ENCODE measurements at regions not wholly inside any gene's neighbourhood (a gene's known extent, or its start where the extent isn't known, plus 50 kb on each side); places are given as distances from the start of the nearest gene placed in this dataset.

DNA sequence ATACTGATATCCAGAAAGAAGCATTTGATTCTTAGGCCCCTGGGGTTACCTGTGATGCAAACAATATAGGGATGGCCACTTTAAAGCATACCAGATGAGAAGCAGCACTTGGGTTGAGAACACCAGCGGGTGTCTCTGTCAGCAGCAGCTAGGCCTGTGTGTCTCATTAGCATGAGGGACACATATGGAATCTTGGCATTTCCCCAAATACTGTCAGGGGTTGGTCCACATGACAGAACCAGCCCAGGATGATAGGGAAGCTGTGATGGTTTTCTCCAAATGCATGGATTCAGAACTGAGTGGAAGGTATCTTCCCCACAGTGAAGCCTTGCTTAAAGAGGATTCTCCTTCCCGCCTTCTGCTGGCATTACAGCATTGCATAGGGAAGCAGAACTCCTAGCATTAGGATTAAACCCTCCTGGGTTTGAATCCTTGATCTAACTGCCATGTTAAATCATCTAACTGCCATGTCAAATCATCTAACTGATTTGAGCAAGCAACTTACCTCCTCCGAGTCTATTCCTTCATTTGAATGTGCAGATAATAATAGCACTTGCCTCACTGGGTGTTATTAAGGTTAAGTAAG, 111.5 kb upstream of the WSCD2 start:
- FAIRE-seq (no peak), DNase-seq (ENCODE audit: insufficient read length) (no peak)
- TF ChIP-seq POLR2A (IDR thresholded peaks at IDR 0.05; ENCODE audit: low read depth, low read length) (no peak), TAF1 (IDR thresholded peaks at IDR 0.05; ENCODE audit: borderline replicate concordance, low read depth, low read length) (no peak), POLR2AphosphoS5 (IDR thresholded peaks at IDR 0.05; ENCODE audit: low read depth, low read length) (no peak)

DNA sequence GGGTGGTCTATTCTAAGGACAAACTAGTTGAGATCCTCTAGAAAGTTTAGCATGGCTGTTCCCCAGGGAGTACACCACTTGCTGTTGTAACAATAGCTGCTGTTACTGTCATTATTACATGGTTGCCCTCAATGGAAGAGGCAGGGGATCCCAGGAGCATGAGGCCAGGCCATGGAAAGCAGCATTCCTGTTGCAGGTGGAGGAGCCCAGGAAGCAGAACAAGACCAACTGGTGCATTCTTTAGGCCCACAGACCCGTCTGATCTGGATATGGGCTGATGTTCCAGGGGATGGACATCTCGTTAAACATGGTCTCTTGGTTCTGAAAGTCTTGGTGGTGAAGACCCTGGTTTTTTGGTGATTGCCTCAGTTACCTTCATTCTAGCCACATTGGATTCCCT, 109.2 kb upstream of the WSCD2 start:
- TF ChIP-seq POLR2AphosphoS5 (IDR thresholded peaks at IDR 0.05; ENCODE audit: low read depth, low read length) = no peak
- no peak for TF ChIP-seq POLR2A (IDR thresholded peaks at IDR 0.05; ENCODE audit: low read depth, low read length)
- no peak for TF ChIP-seq TAF1 (IDR thresholded peaks at IDR 0.05; ENCODE audit: borderline replicate concordance, low read depth, low read length)
- FAIRE-seq (no peak), DNase-seq (ENCODE audit: insufficient read length) (no peak)

DNA sequence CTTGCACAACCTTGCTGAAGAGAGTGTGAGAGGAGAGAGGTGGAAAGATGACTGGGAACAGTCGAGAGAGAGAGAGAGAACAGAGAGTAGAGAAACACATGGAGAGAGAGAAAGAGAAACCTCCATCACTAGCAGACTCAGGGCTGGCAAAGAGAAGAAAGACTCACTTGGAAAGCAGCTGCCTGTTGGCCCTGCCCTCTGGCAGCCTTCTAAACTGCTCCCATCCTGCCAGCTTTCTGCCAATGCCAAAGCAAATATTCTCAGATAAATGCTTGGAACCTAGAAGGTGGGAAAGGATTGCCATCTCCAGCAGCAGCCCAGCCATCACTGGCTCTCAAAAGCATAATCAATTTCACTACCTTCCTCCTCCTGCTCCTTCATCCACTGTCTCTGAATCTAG, 107.9 kb upstream of the WSCD2 start:
- no peak for TF ChIP-seq TAF1 (IDR thresholded peaks at IDR 0.05; ENCODE audit: borderline replicate concordance, low read depth, low read length)
- FAIRE-seq (no peak), DNase-seq (ENCODE audit: insufficient read length) (no peak)

DNA sequence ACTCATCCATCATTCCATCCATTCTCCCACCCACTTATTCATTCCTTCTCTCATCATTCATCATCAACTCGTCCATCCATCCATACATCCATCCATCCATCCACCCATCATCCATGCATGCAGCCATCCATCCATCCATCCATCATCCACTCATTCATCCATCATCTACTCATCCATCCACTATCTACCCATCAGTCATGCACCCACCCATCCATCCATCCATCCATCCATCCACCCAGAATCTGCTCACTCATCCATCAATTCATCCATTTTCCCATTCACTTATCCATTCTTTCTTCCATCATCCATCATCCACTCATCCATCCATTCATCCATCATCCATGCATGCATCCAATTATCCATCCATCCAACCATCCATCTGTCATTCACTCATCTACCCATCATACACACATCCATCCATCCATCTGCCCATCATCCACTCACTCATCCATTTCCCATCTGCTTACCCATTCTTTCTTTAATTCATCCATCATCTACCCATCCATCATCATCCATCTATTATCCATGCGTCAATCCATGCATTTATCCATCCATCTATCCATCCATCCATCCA, 107.1 kb upstream of the WSCD2 start:
- DNase-seq (ENCODE audit: insufficient read length) = no peak
- TF ChIP-seq TAF1 (IDR thresholded peaks at IDR 0.05; ENCODE audit: borderline replicate concordance, low read depth, low read length) = no peak
- no peak for TF ChIP-seq POLR2A (IDR thresholded peaks at IDR 0.05; ENCODE audit: low read depth, low read length)
- no peak for TF ChIP-seq POLR2AphosphoS5 (IDR thresholded peaks at IDR 0.05; ENCODE audit: low read depth, low read length)
- no peak for FAIRE-seq

DNA sequence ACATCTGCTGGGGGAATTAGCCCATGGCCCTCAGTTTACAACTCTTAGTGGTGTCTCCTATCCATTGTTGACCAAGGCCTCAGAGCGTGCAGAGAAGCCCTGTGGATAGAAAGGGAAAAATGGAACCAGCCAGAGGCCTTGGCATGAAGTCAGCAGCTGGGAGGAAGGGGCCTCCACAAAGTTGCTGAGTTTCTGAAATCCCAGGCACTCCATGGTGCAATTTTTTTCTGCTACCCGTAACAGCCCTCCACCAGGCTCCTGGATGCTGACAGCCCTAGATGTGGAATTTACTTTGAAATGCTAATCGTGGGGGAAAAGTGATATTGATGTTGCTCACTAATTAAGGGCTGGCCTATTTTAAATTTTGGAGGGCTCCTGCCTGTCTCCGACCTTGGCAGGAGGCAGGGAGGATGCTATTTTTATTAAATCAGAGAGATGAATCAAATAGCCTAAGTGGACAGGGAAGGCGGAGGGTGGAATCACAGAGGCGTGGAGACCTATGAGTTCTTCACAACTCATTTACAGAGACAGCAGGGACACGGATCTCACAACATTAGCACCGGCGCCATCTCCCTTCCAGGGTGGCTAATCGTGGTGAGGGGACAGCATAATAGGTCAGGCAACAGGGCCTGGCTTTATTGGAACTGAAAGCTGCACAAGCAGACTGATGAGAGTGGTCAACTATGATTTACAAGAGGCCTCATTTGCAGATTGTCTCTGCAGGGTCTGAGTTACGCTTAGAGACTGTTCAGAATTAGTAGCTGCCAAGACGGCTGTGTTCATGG, 99.8 kb upstream of the WSCD2 start:
- no peak for TF ChIP-seq POLR2AphosphoS5 (IDR thresholded peaks at IDR 0.05; ENCODE audit: low read depth, low read length)
- TF ChIP-seq POLR2A (IDR thresholded peaks at IDR 0.05; ENCODE audit: low read depth, low read length) = no peak
- DNase-seq (ENCODE audit: insufficient read length) (no peak), FAIRE-seq (no peak)

DNA sequence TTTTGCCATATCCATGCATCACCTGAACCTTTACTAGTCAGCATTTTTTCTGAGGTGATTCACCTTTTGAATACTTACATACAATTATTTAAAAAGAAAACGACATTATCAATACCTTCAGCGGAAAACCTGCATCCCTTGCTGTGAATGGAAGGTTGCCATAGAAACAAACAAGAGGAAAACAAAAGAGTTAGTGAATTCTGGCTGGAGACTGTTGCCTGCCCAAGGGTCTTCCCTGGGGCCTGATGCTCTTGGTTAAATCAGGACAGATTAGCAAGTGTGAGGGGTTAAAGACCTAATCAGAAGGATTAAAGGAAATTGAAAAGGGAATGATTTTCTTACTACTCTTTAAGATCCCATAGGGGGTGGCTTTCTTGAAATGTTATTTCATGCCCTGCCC, 96.0 kb upstream of the WSCD2 start:
- DNase-seq (ENCODE audit: insufficient read length) (no peak), FAIRE-seq (no peak)
- TF ChIP-seq TAF1 (IDR thresholded peaks at IDR 0.05; ENCODE audit: borderline replicate concordance, low read depth, low read length) = no peak

DNA sequence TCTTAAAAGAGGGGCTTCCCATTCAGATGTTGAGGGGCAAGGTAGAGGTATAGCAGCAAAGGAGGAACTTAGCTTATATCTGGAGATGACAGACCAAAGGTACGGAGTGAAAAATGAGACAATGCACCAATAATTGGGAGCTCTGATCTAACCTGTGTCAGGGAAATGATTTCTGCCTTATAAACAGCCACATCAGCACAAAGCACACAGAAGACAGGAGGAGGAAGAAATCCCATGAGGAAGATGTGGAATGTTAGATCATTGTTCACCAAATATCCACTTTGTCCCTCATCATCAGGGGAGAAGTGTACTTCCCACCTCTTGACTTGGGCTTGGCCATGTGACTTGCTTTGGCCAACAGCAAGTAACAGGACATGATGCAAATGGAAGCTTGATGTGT, 93.7 kb upstream of the WSCD2 start:
- no peak for TF ChIP-seq TAF1 (IDR thresholded peaks at IDR 0.05; ENCODE audit: borderline replicate concordance, low read depth, low read length)
- TF ChIP-seq POLR2AphosphoS5 (IDR thresholded peaks at IDR 0.05; ENCODE audit: low read depth, low read length) = no peak
- TF ChIP-seq POLR2A (IDR thresholded peaks at IDR 0.05; ENCODE audit: low read depth, low read length) = no peak
- FAIRE-seq = no peak
- DNase-seq (ENCODE audit: insufficient read length) = no peak

DNA sequence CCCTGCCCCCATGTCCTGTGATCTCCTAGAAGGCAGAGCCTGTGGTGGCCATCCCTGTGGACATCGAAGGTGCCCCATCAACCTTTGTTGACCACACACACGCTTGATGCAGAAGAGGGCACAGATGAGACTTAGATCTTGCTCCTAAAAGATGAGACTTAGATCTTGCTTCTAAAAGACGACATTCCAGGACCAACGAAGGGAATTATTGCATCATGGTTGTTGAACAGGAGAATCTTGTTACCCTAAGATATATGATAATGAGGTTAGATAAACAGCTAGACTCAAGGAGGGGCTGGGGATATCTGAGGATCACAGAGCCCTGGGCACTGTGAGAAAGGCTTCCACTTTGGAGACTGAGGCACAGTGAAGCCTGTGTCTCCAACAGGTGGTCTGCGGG, 91.1 kb upstream of the WSCD2 start:
- TF ChIP-seq TAF1 (IDR thresholded peaks at IDR 0.05; ENCODE audit: borderline replicate concordance, low read depth, low read length) (no peak), POLR2A (IDR thresholded peaks at IDR 0.05; ENCODE audit: low read depth, low read length) (no peak), POLR2AphosphoS5 (IDR thresholded peaks at IDR 0.05; ENCODE audit: low read depth, low read length) (no peak)
- no peak for DNase-seq (ENCODE audit: insufficient read length)
- no peak for FAIRE-seq

DNA sequence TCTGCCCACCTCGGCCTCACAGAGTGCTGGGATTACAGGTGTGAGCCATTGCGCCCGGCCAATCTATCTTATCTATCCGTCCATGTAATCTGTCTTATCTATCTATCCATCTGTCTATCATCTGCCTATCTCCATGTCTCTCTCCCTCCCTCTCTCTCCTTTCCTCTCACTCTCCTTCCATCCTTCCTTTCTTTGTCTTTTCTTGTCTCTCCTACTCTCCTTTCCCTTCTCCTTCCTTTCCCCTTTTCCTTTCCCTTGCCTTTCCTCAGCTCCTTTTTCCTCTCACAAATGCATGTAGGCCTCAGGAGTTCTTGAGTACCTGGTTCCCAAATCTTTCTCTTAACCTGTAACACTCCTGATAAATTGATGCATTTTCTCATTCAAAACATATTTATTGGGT, 89.3 kb upstream of the WSCD2 start:
- no peak for DNase-seq (ENCODE audit: insufficient read length)
- no peak for TF ChIP-seq TAF1 (IDR thresholded peaks at IDR 0.05; ENCODE audit: borderline replicate concordance, low read depth, low read length)
- no peak for TF ChIP-seq POLR2A (IDR thresholded peaks at IDR 0.05; ENCODE audit: low read depth, low read length)
- no peak for TF ChIP-seq POLR2AphosphoS5 (IDR thresholded peaks at IDR 0.05; ENCODE audit: low read depth, low read length)
- FAIRE-seq = no peak

DNA sequence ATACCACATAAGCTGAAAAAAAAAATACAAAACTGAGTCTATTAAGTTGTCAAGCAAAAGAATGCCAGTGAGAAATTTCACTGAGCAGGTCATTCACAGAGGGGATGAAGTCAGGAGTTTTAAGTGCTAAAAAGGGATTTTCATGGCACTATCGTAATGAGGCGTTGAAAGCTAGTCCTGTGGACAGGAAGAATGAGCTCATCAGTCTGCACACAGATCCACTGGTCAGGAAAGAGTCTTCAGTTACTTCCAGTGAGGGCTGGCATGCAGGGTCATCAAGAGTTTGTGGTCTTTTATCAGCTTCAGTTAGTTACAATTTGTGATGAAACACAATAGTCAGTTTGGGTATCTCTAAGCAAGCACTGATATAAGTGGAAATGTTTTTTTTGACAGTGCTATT, 88.1 kb upstream of the WSCD2 start:
- no peak for DNase-seq (ENCODE audit: insufficient read length)
- TF ChIP-seq POLR2AphosphoS5 (IDR thresholded peaks at IDR 0.05; ENCODE audit: low read depth, low read length) (no peak), POLR2A (IDR thresholded peaks at IDR 0.05; ENCODE audit: low read depth, low read length) (no peak), TAF1 (IDR thresholded peaks at IDR 0.05; ENCODE audit: borderline replicate concordance, low read depth, low read length) (no peak)
- FAIRE-seq = no peak

DNA sequence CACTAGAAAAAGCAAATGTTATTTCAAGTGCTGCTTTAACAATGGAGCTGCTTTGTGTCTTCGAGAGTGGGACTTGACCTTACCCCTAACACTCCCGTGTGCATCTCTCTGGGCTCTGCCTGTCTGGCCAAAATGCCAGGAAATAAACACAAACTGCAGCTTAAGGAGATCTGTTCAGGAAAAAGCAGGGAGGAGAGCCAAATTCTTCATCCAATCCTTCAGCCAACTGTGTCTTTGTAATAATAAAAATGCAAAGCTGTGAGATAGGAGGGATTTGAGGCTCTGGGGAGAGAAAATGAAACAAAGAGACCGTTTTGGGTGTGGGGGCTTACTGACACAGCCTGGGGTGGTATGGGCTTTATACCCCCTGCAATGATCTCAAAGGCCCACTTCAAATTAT, 85.8 kb upstream of the WSCD2 start:
- DNase-seq (ENCODE audit: insufficient read length) = no peak

DNA sequence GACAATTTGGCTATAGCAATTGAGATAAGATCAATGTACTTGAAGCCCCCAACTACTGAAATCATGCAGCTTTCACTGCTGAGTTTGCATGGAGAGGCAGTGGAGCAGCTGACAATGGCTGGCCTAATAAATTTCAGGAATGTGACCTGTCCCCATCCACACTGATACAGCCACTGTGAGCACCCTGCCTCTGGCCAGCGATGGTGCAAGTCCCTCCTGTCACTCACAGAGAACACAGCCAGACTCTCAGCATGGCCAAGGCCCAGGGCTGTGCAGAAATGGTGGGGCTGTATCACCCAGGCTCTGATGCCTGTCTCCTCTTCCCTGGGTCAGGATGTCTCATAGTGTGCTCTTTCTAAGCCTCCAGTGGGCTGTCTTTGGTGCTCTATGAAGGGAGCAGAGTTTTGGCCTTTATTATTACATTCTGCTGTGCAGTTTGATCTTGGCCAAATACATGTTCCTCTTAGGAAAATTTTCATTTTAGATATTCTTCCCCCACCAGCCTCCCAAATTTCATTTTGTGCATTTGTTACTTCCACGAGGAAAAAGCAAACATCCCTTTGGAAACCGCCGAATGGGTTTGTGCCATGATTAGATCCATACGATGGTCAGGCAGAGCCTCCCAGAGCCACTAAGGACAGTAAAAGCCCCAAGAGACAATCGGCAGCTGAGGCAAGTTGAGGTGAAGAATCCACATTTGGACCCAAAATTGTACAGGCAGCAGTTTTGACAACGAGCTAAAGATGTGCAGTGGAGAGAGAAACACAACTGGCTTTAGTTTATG, 85.1 kb upstream of the WSCD2 start:
- FAIRE-seq = no peak

More for the DNA sequence above, 85.8 kb upstream of the WSCD2 start:
- no peak for FAIRE-seq
- TF ChIP-seq POLR2AphosphoS5 (IDR thresholded peaks at IDR 0.05; ENCODE audit: low read depth, low read length) = no peak
- TF ChIP-seq TAF1 (IDR thresholded peaks at IDR 0.05; ENCODE audit: borderline replicate concordance, low read depth, low read length) = no peak
- no peak for TF ChIP-seq POLR2A (IDR thresholded peaks at IDR 0.05; ENCODE audit: low read depth, low read length)

More for the DNA sequence above, 85.1 kb upstream of the WSCD2 start:
- TF ChIP-seq POLR2AphosphoS5 (IDR thresholded peaks at IDR 0.05; ENCODE audit: low read depth, low read length) = no peak
- TF ChIP-seq TAF1 (IDR thresholded peaks at IDR 0.05; ENCODE audit: borderline replicate concordance, low read depth, low read length) = no peak
- no peak for TF ChIP-seq POLR2A (IDR thresholded peaks at IDR 0.05; ENCODE audit: low read depth, low read length)
- DNase-seq (ENCODE audit: insufficient read length) = no peak
